GM21786 (cell line): ENCODE measurements at regions not wholly inside any gene's neighbourhood (a gene's known extent, or its start where the extent isn't known, plus 50 kb on each side); places are given as distances from the start of the nearest gene placed in this dataset.

ENCODE experiments used
- ATAC-seq: cut with Tn5 transposase; IDR thresholded peaks from one replicate; pipeline ENCODE4 v1.9.1; 2021; ENCODE audit not compliant: unreplicated experiment

- ATAC-seq: no peak
Observed at GRCh38 chr2:21668078-21668710, 544.4 kb downstream of the TDRD15 start.

- no peak for ATAC-seq
Observed at GRCh38 chr2:21676041-21676440, 552.3 kb downstream of the TDRD15 start.

GRCh38 chr2:21676676-21677075 lies 552.9 kb downstream of the TDRD15 start:
- no peak for ATAC-seq

- ATAC-seq: no peak
Observed at GRCh38 chr2:21683838-21684237, 560.1 kb downstream of the TDRD15 start.

- no peak for ATAC-seq
Observed at GRCh38 chr2:21687589-21687988, 563.8 kb downstream of the TDRD15 start.

GRCh38 chr2:21690005-21690404 lies 566.2 kb downstream of the TDRD15 start:
- no peak for ATAC-seq

GRCh38 chr2:21693081-21693480 lies 569.3 kb downstream of the TDRD15 start:
- no peak for ATAC-seq

- ATAC-seq: no peak
Observed at GRCh38 chr2:21694079-21694878, 570.5 kb downstream of the TDRD15 start.

- no peak for ATAC-seq
Observed at GRCh38 chr2:21696900-21697299, 573.1 kb downstream of the TDRD15 start.

- ATAC-seq: no peak
Observed at GRCh38 chr2:21700644-21701043, 576.9 kb downstream of the TDRD15 start.

- no peak for ATAC-seq
Observed at GRCh38 chr2:21710031-21710430, 586.3 kb downstream of the TDRD15 start.

GRCh38 chr2:21710496-21710895 lies 586.7 kb downstream of the TDRD15 start:
- ATAC-seq: no peak

- ATAC-seq: no peak
Observed at GRCh38 chr2:21715887-21716286, 592.1 kb downstream of the TDRD15 start.

- ATAC-seq: no peak
Observed at GRCh38 chr2:21727101-21727500, 603.3 kb downstream of the TDRD15 start.

GRCh38 chr2:21728133-21728532 lies 604.4 kb downstream of the TDRD15 start:
- ATAC-seq: no peak

- ATAC-seq: no peak
Observed at GRCh38 chr2:21730141-21730540, 606.4 kb downstream of the TDRD15 start.

GRCh38 chr2:21740484-21740883 lies 616.7 kb downstream of the TDRD15 start:
- ATAC-seq: no peak

GRCh38 chr2:21746499-21746898 lies 622.7 kb downstream of the TDRD15 start:
- ATAC-seq: no peak

GRCh38 chr2:21748501-21748900 lies 624.7 kb downstream of the TDRD15 start:
- ATAC-seq: no peak

- no peak for ATAC-seq
Observed at GRCh38 chr2:21754164-21754788, 630.5 kb downstream of the TDRD15 start.

- ATAC-seq: no peak
Observed at GRCh38 chr2:21757805-21758430, 634.1 kb downstream of the TDRD15 start.

- ATAC-seq: no peak
Observed at GRCh38 chr2:21759819-21760218, 636.1 kb downstream of the TDRD15 start.
